AG10803 (cell line): ENCODE measurements at regions not wholly inside any gene's neighbourhood (a gene's known extent, or its start where the extent isn't known, plus 50 kb on each side); places are given as distances from the start of the nearest gene placed in this dataset.

Source experiments
- DNase-seq: peaks from one replicate; pipeline ENCODE4 v3.0.0; 2010; ENCODE audit warnings: low read depth
- H3K4me3 ChIP-seq: 2 replicates; pipeline ENCODE4 v1.5.1; 2011; ENCODE audit warnings: mild to moderate bottlenecking, low read length, control low read depth
- CTCF ChIP-seq: conservative IDR thresholded peaks from 2 replicates; pipeline ENCODE4 v1.5.1; 2011; ENCODE audit warnings: mild to moderate bottlenecking, low read length, control low read depth, inconsistent platforms

DNA sequence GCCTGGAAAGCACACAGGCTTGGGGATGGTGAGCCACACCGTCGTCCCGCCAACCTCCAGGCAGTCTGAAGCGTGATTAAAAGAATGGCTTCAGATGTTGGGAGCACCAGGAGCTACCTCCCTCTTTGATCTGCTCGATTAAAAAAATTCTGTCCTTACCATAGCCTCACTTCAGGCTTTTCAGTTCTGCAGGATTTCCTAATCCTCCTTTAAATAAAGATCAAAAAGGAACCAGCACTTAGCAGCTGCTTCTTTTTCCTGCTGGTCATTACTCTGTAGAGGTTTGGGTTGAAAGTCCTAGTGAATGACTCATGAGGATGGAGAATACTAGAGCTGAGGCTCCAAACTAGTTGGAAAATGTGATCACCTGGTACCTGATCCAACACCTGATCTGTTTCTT lies 71.9 kb upstream of the C1orf174 start:
- no peak for TF ChIP-seq CTCF
- H3K4me3 ChIP-seq: no peak overlapping the region
- no peak for DNase-seq

DNA sequence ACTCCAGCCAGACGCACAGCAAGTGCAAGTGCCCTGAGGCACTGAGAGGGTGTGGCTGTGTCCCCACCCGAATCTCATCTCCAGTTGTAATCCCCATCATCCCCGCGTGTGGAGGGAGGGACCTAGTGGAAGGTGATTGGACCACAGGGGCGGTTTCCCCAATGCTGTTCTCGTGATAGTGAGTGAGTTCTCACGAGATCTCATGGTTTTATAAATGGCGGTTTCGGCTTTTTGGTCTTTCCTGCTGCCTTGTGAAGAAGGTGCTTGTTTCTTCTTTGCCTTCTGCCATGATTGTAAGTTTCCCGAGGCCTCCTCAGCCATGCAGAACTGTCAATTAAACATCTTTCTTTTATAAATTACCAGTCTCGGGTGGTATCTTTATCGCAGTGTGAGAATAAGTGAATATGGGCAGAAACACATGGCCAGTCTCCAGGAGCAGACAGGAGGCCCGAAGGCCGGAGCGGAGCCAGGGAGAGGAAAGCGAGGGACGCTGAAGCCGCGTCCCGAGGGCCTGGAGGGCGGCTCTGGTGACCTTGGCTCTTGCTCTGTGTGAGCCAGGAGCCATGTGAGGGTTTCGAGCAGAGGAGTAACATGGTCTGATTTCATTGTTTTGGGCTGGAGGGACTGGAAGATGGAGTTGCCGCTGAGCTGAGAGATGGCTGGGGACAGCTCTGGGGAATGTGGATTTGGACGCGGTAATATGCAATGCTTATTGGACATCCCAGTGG lies 76.0 kb upstream of the C1orf174 start:
- H3K4me3 ChIP-seq: no peak overlapping the region
- no peak for DNase-seq
- TF ChIP-seq CTCF: no peak

DNA sequence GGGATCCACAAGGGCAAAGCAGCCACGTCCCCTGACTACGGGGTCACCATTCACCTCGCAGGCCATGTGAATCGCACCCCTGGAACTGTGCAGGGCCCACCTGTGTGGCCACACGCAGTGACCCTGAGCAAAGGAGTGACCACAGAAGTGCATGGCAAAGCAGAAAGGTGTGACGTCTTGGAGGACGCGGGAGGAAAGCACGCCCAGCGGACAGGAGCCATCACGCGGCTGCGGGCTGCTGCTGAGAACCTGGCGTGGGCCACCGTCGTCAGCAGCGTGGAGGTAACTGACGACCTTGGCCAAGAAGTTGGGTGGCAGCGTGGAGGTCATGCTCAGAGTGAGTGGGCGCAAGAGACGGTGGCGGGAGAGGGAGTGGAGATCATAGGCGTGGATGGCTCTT lies 76.7 kb upstream of the C1orf174 start:
- H3K4me3 ChIP-seq: no peak overlapping the region
- TF ChIP-seq CTCF: no peak
- no peak for DNase-seq

GRCh38 chr1:3978196-3978989 lies 78.3 kb upstream of the C1orf174 start:
- TF ChIP-seq CTCF: no peak
- H3K4me3 ChIP-seq: no peak overlapping the region
- no peak for DNase-seq

GRCh38 chr1:3978990-3979325 lies 78.9 kb upstream of the C1orf174 start:
- no peak for TF ChIP-seq CTCF
- H3K4me3 ChIP-seq: no peak overlapping the region
- DNase-seq: no peak

DNA sequence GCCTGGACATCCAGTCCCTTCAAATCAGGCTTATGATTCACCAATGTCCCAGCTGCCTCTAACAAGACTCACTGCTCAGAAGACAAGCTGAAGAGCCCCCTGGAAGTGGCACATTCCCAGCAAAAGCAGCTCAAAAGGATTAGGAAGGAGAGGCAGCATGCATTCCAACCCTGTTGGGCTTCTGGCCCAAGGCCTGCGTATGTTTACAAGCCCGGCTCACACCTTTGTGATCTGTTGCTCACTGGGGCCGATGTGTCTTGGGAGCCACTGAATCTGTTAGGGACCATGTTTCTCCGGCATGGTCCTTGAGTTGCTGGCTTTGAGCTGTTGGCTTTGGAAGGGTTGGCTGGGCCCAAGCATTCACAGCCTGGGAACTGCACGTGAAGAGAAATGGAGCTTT lies 81.2 kb upstream of the C1orf174 start:
- no peak overlapping the region for H3K4me3 ChIP-seq
- no peak for TF ChIP-seq CTCF

DNA sequence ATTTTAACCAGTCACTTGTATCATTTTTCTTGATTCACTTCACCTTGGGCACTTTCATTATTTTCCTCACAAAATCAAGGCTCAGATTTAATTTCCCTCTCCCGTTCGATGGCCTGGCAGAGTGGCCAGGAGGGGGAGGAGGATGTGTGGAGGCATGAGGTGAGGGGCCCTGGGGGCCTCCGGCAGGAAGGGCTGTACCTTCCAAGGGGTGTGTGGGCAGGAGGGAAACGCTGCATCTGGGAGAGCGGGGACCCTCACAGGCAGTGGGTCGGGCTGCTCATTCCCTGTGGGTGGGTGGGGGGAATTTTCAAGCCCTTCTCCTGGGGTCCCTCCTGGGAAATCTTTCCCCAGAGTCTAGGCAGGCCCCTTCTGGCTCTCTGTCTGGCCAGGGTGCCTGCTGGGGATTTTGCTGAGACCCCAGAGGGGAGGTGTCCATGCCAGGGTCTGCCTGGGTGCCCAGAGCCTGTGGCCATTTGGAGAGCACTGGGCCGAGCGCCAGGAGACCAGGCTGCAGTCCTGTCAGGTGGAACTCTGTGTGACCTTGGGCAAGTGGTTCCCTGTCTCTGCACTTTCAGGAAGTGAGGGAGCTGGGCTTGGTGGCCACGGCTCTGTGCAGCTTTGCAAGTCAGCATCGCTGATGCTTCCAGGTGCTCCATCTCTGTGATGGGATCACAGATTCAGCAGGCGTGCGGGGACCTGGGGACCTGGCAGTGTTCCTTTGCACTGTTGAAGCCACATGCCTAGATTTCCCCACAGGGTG lies 81.9 kb upstream of the C1orf174 start:
- no peak for DNase-seq
- TF ChIP-seq CTCF: no peak
- no peak overlapping the region for H3K4me3 ChIP-seq

More for the DNA sequence above, 81.2 kb upstream of the C1orf174 start:
- DNase-seq: no peak
